Neutrophil (primary cell): ENCODE measurements at regions not wholly inside any gene's neighbourhood (a gene's known extent, or its start where the extent isn't known, plus 50 kb on each side); places are given as distances from the start of the nearest gene placed in this dataset.
"Not testable (repeated sequence)": the region's sequence is repeated elsewhere in the genome, so short reads cannot be mapped to it uniquely, and the experiment has no call there.

Experiments used
- H3K27ac ChIP-seq: fragments of 200-600 bp; sonication (generic); 2 replicates; pipeline ENCODE4 v1.5.1; 2016; ENCODE audit warnings: mild to moderate bottlenecking, moderate library complexity
- H3K27me3 ChIP-seq: fragments of 200-600 bp; sonication (generic); 2 replicates; pipeline ENCODE4 v1.6.0; 2016; ENCODE audit warnings: mild to moderate bottlenecking
- H3K36me3 ChIP-seq: fragments of 200-600 bp; sonication (generic); 2 replicates; pipeline ENCODE4 v1.5.1; 2017
- H3K4me1 ChIP-seq, 2 experiments: fragments of 200-600 bp in 1 of 2; sonication (generic) in 1 of 2; 1 replicate in 1 of 2; 2 replicates in 1 of 2; pipeline versions ENCODE4 v1.5.1 to v1.6.1; 2013 to 2016; ENCODE audit warnings: low read depth in 1 of 2, low read length in 1 of 2, mild to moderate bottlenecking in 1 of 2, moderate library complexity in 1 of 2; ENCODE audit not compliant: control insufficient read depth in 1 of 2, insufficient read depth in 1 of 2
- H3K4me3 ChIP-seq, 2 experiments: fragments of 200-600 bp in 1 of 2; sonication (generic) in 1 of 2; 1 replicate in 1 of 2; 2 replicates in 1 of 2; pipeline ENCODE4 v1.5.1; 2013 to 2016; ENCODE audit warnings: low read depth in 1 of 2, low read length in 1 of 2, mild to moderate bottlenecking in 1 of 2, moderate library complexity in 1 of 2
- H3K9me3 ChIP-seq: fragments of 200-600 bp; sonication (generic); 2 replicates; pipeline ENCODE4 v1.5.1; 2016
- TF ChIP-seq, protein P1 (sequence below): fragments of 200-600 bp; sonication (generic); IDR thresholded peaks from 2 replicates; pipeline ENCODE4 v1.5.1; 2016; ENCODE audit warnings: antibody characterized with exemption

DNA sequence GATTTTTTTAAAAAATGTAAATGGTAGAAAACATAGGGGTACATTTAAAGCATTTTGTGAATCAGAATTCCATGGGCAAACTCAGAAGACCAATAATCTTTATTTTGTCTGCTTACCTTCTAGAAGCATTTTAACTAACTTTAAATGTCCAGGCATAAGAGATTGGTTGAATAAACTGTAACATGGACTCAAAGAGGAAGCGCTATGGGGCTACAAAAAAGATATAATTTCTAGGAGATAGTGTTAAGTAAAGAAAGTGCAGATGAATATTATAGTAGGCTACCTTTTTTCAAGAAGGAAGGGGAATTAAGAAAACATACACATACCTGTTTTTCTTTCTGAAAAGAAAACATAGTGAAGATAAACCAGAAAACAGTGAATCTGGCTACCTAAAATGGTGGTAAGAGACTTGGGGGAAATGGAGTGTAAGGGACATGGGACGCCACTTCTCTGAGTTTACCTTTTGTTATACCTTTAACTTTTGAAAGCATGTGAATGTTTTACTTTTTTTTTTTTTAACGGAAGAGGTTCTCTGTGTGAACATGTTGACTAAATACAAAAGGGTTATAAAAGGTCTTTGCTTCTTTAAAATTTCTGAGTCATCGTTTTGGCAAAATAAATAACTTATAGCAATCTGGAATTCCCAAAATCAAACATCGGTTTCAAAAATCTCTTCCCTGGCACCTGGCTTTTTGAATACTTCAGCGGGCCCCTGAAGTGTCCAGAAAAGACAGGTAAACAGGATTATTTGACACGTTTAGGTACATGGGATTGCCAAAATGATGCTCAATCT lies 133.4 kb downstream of the OR2B2 start:
- Histone ChIP-seq H3K36me3 (no peaks in the 10 kb centered on the region), H3K9me3 (no peaks in the 10 kb centered on the region), H3K4me1 (peaks cover 0 to 3% of the 10 kb centered on the region in 2 experiments), H3K27me3 (peaks cover 26% of the 10 kb centered on the region), H3K4me3 (no peak overlapping the region), H3K27ac (no peak overlapping the region)
- TF ChIP-seq, protein P1, sequence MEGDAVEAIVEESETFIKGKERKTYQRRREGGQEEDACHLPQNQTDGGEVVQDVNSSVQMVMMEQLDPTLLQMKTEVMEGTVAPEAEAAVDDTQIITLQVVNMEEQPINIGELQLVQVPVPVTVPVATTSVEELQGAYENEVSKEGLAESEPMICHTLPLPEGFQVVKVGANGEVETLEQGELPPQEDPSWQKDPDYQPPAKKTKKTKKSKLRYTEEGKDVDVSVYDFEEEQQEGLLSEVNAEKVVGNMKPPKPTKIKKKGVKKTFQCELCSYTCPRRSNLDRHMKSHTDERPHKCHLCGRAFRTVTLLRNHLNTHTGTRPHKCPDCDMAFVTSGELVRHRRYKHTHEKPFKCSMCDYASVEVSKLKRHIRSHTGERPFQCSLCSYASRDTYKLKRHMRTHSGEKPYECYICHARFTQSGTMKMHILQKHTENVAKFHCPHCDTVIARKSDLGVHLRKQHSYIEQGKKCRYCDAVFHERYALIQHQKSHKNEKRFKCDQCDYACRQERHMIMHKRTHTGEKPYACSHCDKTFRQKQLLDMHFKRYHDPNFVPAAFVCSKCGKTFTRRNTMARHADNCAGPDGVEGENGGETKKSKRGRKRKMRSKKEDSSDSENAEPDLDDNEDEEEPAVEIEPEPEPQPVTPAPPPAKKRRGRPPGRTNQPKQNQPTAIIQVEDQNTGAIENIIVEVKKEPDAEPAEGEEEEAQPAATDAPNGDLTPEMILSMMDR = no peak

DNA sequence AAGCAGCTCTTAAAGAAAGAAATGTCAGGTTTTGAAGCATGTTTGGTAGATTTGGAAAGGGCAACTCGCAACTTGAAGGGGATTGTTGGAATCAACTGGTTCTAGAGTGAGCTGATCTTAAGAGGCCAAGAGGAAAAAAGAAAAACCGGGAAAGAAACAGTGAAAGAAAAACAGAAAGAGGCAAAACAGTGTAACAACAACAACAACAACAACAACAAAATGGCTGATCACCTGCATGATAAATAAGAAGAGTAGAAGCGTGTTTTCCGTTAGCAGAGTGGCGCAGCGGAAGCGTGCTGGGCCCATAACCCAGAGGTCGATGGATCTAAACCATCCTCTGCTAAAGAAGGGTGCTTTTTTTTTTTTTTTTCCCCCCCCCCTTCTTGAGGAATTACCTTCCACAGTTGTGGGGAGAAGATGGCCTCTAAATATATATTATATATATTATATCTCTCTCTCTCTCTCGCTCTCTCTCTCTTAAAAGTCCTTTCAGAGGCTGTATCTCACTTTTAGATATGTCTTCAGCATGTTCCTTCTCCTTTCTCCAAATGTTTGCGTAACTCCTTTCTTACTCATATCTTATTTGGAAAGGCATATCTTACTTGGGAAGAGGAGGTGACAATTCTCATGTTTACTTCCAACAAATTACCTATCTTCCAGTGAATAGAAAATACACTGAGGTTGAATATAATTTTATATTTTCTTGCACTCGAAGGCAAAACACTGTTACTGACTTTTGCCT lies 134.4 kb downstream of the OR2B2 start:
- Histone ChIP-seq H3K27ac (no peak overlapping the region), H3K4me1 (peaks cover 2 to 5% of the 10 kb centered on the region in 2 experiments), H3K4me3 (no peak overlapping the region), H3K27me3 (peaks cover 26% of the 10 kb centered on the region), H3K9me3 (no peaks in the 10 kb centered on the region), H3K36me3 (no peaks in the 10 kb centered on the region)
- TF ChIP-seq, protein P1 = no peak

DNA sequence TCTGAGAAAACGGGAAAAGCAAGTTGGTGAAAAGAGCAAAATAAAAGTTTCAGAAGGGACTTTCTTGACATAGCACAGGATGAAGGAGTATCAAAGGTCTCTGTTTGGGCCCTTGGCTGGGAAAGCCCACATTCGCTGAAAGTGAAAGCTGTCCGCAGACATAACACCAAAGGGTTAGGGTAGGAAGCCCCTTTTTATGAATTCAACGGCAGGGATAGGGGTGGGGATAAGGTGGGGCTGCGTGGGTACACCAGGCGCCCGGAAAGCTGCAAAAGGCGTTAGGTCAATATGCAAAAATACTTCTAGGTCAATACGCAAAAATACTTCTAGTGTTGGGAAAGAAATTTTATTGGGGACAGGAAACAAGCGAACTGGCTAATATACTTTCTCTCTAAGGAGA lies 135.1 kb downstream of the OR2B2 start:
- Histone ChIP-seq H3K27me3 (peaks cover 26% of the 10 kb centered on the region), H3K4me1 (peaks cover 8 to 11% of the 10 kb centered on the region in 2 experiments), H3K27ac (no peak overlapping the region), H3K36me3 (no peaks in the 10 kb centered on the region), H3K4me3 (no peak overlapping the region), H3K9me3 (no peaks in the 10 kb centered on the region)
- TF ChIP-seq, protein P1 = no peak

DNA sequence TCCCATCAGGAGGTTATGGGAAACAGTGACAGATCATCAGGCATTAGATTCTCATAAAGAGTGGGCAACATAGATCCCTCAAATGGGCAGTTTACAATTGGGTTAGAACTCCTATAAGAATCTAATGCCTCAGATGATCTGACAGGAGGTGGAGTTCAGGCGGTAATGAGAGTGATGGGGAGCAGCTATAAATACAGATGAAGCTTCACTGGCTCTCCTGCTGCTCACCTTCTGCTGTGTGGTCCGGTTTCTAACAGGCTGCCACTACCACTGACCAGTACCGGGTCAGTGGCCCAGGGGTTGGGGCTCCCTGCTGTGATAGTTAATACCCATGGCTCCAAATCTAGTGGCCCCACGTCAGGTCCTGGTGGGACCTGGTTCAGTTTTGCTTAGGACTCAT lies 135.7 kb downstream of the OR2B2 start:
- TF ChIP-seq, protein P1 = no peak
- peaks cover 26% of the 10 kb centered on the region for H3K27me3 ChIP-seq
- no peak overlapping the region for H3K4me3 ChIP-seq
- no peaks in the 10 kb centered on the region for H3K36me3 ChIP-seq
- H3K4me1 ChIP-seq = peaks cover 8 to 12% of the 10 kb centered on the region in 2 experiments
- no peak overlapping the region for H3K27ac ChIP-seq
- no peaks in the 10 kb centered on the region for H3K9me3 ChIP-seq

DNA sequence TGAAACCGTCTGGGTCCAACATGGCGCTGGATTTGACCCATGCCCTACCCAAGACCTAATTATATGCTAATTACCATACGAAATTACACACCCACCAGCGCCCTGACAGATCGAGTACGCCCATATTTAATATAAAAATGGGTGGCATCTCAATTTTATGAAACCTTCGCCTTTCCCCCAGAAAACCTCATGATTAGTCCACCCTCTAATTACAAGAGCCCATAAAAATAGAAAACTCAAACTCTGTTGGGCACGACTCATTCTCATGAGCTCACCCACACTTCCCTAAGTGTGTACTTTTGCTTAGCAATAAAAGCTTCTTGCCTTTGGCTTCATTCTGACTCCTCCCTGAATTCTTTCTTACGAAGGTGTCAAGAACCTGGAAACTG lies 136.4 kb downstream of the OR2B2 start:
- peaks cover 33% of the 10 kb centered on the region for H3K27me3 ChIP-seq
- TF ChIP-seq, protein P1 = no peak
- peaks cover 8 to 12% of the 10 kb centered on the region in 2 experiments for H3K4me1 ChIP-seq
- no peak overlapping the region for H3K4me3 ChIP-seq
- H3K9me3 ChIP-seq = no peaks in the 10 kb centered on the region
- H3K36me3 ChIP-seq = no peaks in the 10 kb centered on the region
- no peak overlapping the region for H3K27ac ChIP-seq

DNA sequence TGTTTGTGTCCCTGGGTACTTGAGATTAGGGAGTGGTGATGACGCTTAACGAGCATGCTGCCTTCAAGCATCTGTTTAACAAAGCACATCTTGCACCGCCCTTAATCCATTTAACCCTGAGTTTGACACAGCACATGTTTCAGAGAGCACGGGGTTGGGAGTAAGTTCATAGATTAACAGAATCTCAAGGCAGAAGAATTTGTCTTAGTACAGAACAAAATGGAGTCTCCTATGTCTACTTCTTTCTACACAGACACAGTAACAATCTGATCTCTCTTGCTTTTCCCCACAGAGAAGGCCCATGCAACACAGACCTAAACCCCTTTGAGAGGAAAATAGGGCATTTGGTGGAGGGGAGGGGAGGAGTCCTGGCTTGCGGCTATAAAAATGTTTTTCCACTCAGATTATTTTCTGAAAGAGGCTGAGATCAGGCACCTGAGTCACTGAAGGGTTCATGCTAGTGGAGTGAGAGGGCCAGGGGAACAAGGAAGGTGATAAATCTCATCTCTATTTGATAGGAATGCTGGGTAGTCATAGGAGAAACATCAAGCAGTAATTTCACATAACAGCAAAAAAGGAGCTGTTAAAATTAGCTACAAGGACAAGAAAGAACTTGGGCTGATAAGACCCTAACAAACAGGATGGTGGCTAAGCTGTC lies 136.9 kb downstream of the OR2B2 start:
- not testable (repeated sequence) for H3K36me3 ChIP-seq, H3K27ac ChIP-seq, H3K9me3 ChIP-seq, H3K4me3 ChIP-seq
- Histone ChIP-seq H3K27me3 (peaks cover 34% of the 10 kb centered on the region), H3K4me1 (peaks cover 8 to 12% of the 10 kb centered on the region in 2 experiments)

DNA sequence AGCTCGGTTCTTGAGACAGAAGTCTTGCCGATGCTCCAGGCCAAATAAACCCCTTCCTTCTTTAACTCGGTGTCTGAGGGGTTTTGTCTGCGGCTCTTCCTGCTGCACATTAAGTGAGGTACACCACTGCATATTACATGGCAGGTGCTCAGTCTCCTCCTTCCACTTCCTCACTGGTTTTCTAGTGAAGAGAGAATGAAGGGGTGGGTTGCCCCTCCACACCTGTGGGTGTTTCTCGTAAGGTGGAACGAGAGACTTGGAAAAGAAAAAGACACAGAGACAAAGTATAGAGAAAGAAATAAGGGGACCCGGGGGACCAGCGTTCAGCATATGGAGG lies 138.0 kb downstream of the OR2B2 start:
- peaks cover 24% of the 10 kb centered on the region for H3K27me3 ChIP-seq
- H3K27ac ChIP-seq = not testable (repeated sequence)

DNA sequence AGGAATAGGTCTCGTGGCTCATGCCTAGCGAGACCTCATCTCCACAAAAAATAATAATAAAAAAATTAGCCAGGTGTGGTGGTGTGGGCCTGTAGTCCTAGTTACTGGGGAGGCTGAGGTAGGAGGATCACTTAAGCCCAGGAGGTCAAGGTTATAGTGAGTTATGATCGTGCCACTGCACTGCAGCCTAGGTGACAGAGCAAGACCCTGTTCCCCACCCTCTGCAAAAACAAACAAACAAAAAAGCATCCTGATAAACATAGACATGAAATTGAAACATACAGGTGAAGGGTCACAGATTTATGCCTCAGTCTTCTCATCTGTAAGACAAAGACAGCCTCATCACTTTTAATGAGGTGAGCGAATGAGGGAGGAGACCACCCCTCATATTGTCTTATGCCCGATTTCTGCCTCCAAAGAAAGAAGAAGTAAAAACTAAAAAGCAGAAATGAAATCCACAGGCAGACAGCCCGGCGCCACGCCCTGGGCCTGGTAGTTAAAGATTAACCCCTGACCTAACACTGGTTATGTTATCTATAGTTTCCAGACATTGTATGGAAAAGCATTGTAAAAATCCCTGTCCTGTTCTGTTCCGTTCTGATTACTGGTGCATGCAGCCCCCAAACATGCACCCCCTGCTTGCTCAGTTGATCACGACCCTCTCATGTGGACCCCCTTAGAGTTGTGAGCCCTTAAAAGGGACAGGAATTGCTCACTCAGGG lies 138.5 kb downstream of the OR2B2 start:
- H3K4me3 ChIP-seq, H3K27ac ChIP-seq, H3K36me3 ChIP-seq, H3K9me3 ChIP-seq: not testable (repeated sequence)
- Histone ChIP-seq H3K27me3 (peaks cover 19% of the 10 kb centered on the region), H3K4me1 (peaks cover 8 to 12% of the 10 kb centered on the region in 2 experiments)

More for the DNA sequence above, 138.0 kb downstream of the OR2B2 start:
- H3K4me3 ChIP-seq, H3K9me3 ChIP-seq, H3K36me3 ChIP-seq: not testable (repeated sequence)
- H3K4me1 ChIP-seq = peaks cover 8 to 12% of the 10 kb centered on the region in 2 experiments
